BLaER1 treated with 17β-estradiol and CSF1 and Interleukin-3, amounts not matched to agents 10 nM and 100 nM (cell line): ENCODE measurements at regions not wholly inside any gene's neighbourhood (a gene's known extent, or its start where the extent isn't known, plus 50 kb on each side); places are given as distances from the start of the nearest gene placed in this dataset.
"Not testable (repeated sequence)": the region's sequence is repeated elsewhere in the genome, so short reads cannot be mapped to it uniquely, and the experiment has no call there.

ENCODE experiments used
- H3K27ac ChIP-seq, 11 experiments: shearing (Covaris generic); formaldehyde crosslinking; 2 replicates each; pipeline ENCODE4 v1.8.1; 2022
- H3K27me3 ChIP-seq, 11 experiments: shearing (Covaris generic); formaldehyde crosslinking; 2 replicates each; pipeline ENCODE4 v1.8.1; 2022
- H3K36me3 ChIP-seq, 11 experiments: shearing (Covaris generic); formaldehyde crosslinking; 2 replicates each; pipeline ENCODE4 v1.8.1; 2022
- H3K4me1 ChIP-seq, 10 experiments: shearing (Covaris generic); formaldehyde crosslinking; 2 replicates each; pipeline ENCODE4 v1.8.1; 2022
- H3K4me2 ChIP-seq, 11 experiments: shearing (Covaris generic); formaldehyde crosslinking; 2 replicates each; pipeline ENCODE4 v1.8.1; 2022
- H3K4me3 ChIP-seq, 10 experiments: shearing (Covaris generic); formaldehyde crosslinking; 2 replicates each; pipeline ENCODE4 v1.8.1; 2022
- H3K9ac ChIP-seq, 11 experiments: shearing (Covaris generic); formaldehyde crosslinking; 2 replicates each; pipeline ENCODE4 v1.8.1; 2022
- H3K9me3 ChIP-seq, 11 experiments: shearing (Covaris generic); formaldehyde crosslinking; replicated peaks in 1 of 11; 2 replicates each; pipeline ENCODE4 v1.8.1; 2022
- H4K20me1 ChIP-seq, 11 experiments: shearing (Covaris generic); formaldehyde crosslinking; 2 replicates each; pipeline ENCODE4 v1.8.1; 2022
- Cebpa-rat ChIP-seq, 11 experiments: shearing (Covaris generic); IDR thresholded peaks; 2 replicates each; pipeline ENCODE4 v1.8.1; 2022

GRCh38 chr15:35179739-35180138, 94.6 kb upstream of the NANOGP8 start:
- no peak for TF ChIP-seq Cebpa-rat (IDR thresholded peaks at IDR 0.05)
- Histone ChIP-seq H3K36me3 (no peaks in the 10 kb centered on the region), H3K27ac (no peak overlapping the region), H3K27me3 (no peaks in the 10 kb centered on the region), H3K4me3 (no peak overlapping the region), H3K9ac (no peak overlapping the region), H3K4me2 (no peak overlapping the region), H4K20me1 (no peaks in the 10 kb centered on the region), H3K9me3 (no peaks in the 10 kb centered on the region), H3K4me1 (no peaks in the 10 kb centered on the region)

GRCh38 chr15:35178186-35178585, 93.1 kb upstream of the NANOGP8 start:
- not testable (repeated sequence) for H3K9ac ChIP-seq, H4K20me1 ChIP-seq, H3K4me1 ChIP-seq, H3K9me3 ChIP-seq, H3K4me3 ChIP-seq, H3K4me2 ChIP-seq, H3K27ac ChIP-seq, H3K27me3 ChIP-seq, H3K36me3 ChIP-seq

- Histone ChIP-seq H3K27me3 (no peaks in the 10 kb centered on the region), H3K4me2 (no peak overlapping the region), H4K20me1 (no peaks in the 10 kb centered on the region), H3K27ac (no peak overlapping the region), H3K4me1 (no peaks in the 10 kb centered on the region), H3K36me3 (no peaks in the 10 kb centered on the region), H3K9ac (no peak overlapping the region), H3K9me3 (no peaks in the 10 kb centered on the region), H3K4me3 (no peak overlapping the region)
- TF ChIP-seq Cebpa-rat (IDR thresholded peaks at IDR 0.05), result no peak
Measured at GRCh38 chr15:35174948-35175347, 89.9 kb upstream of the NANOGP8 start.

GRCh38 chr15:35173444-35174118, 88.5 kb upstream of the NANOGP8 start:
- Histone ChIP-seq H3K36me3 (no peaks in the 10 kb centered on the region), H3K4me3 (no peak overlapping the region), H3K9me3 (no peaks in the 10 kb centered on the region), H3K9ac (no peak overlapping the region), H3K4me1 (peaks cover 0 to 2% (median 0%) of the 10 kb centered on the region in 10 experiments; a peak in 4 of 20 replicates), H4K20me1 (no peaks in the 10 kb centered on the region), H3K4me2 (no peak overlapping the region), H3K27me3 (no peaks in the 10 kb centered on the region), H3K27ac (no peak overlapping the region)
- no peak for TF ChIP-seq Cebpa-rat (IDR thresholded peaks at IDR 0.05)

GRCh38 chr15:35170207-35170606, 85.1 kb upstream of the NANOGP8 start:
- no peak for TF ChIP-seq Cebpa-rat (IDR thresholded peaks at IDR 0.05)
- Histone ChIP-seq H3K9ac (no peak overlapping the region), H3K4me3 (no peak overlapping the region), H3K4me1 (peaks cover 0 to 7% (median 0%) of the 10 kb centered on the region in 10 experiments; a peak in 4 of 20 replicates), H3K27ac (no peak overlapping the region), H4K20me1 (no peaks in the 10 kb centered on the region), H3K4me2 (no peak overlapping the region), H3K9me3 (no peaks in the 10 kb centered on the region), H3K27me3 (no peaks in the 10 kb centered on the region), H3K36me3 (no peaks in the 10 kb centered on the region)

GRCh38 chr15:35168464-35168863, 83.4 kb upstream of the NANOGP8 start:
- Histone ChIP-seq H3K4me1 (peaks cover 0 to 7% (median 0%) of the 10 kb centered on the region in 10 experiments; a peak in 4 of 20 replicates), H3K27me3 (no peaks in the 10 kb centered on the region), H3K36me3 (no peaks in the 10 kb centered on the region), H3K27ac (no peak overlapping the region), H3K9me3 (no peaks in the 10 kb centered on the region), H3K4me2 (peak overlapping the region in 1 of 11 experiments; percentile 9; a peak in 1 of 22 replicates), H3K4me3 (no peak overlapping the region), H4K20me1 (no peaks in the 10 kb centered on the region), H3K9ac (no peak overlapping the region)
- TF ChIP-seq Cebpa-rat (IDR thresholded peaks at IDR 0.05), result no peak

- Histone ChIP-seq H3K4me1 (peaks cover 0 to 7% (median 0%) of the 10 kb centered on the region in 10 experiments; a peak in 4 of 20 replicates), H3K27me3 (no peaks in the 10 kb centered on the region), H3K4me3 (no peak overlapping the region), H3K36me3 (no peaks in the 10 kb centered on the region), H4K20me1 (no peaks in the 10 kb centered on the region), H3K4me2 (no peak overlapping the region), H3K9ac (no peak overlapping the region), H3K27ac (no peak overlapping the region), H3K9me3 (no peaks in the 10 kb centered on the region)
- no peak for TF ChIP-seq Cebpa-rat (IDR thresholded peaks at IDR 0.05)
Measured at GRCh38 chr15:35167675-35168074, 82.6 kb upstream of the NANOGP8 start.

GRCh38 chr15:35166730-35167359, 81.8 kb upstream of the NANOGP8 start:
- H3K9ac ChIP-seq, result no peak overlapping the region
- H3K27me3 ChIP-seq, result no peaks in the 10 kb centered on the region
- no peaks in the 10 kb centered on the region for H4K20me1 ChIP-seq
- no peak overlapping the region for H3K4me3 ChIP-seq
- peaks cover 0 to 7% (median 0%) of the 10 kb centered on the region in 10 experiments; a peak in 4 of 20 replicates for H3K4me1 ChIP-seq
- H3K36me3 ChIP-seq, result no peaks in the 10 kb centered on the region
- no peak overlapping the region for H3K27ac ChIP-seq
- TF ChIP-seq Cebpa-rat (IDR thresholded peaks at IDR 0.05), result no peak
- no peak overlapping the region for H3K4me2 ChIP-seq
- H3K9me3 ChIP-seq, result no peaks in the 10 kb centered on the region

GRCh38 chr15:35161694-35162093, 76.6 kb upstream of the NANOGP8 start:
- TF ChIP-seq Cebpa-rat (IDR thresholded peaks at IDR 0.05), result no peak
- Histone ChIP-seq H3K4me2 (no peak overlapping the region), H3K36me3 (no peaks in the 10 kb centered on the region), H3K4me1 (no peaks in the 10 kb centered on the region), H3K9ac (no peak overlapping the region), H3K27me3 (no peaks in the 10 kb centered on the region), H3K27ac (no peak overlapping the region), H3K9me3 (no peaks in the 10 kb centered on the region), H3K4me3 (no peak overlapping the region), H4K20me1 (no peaks in the 10 kb centered on the region)

- Histone ChIP-seq H3K4me3 (no peak overlapping the region), H4K20me1 (no peaks in the 10 kb centered on the region; a peak in 1 of 22 replicates), H3K27ac (no peak overlapping the region), H3K27me3 (no peaks in the 10 kb centered on the region), H3K9ac (no peak overlapping the region), H3K36me3 (no peaks in the 10 kb centered on the region), H3K4me1 (no peaks in the 10 kb centered on the region), H3K9me3 (no peaks in the 10 kb centered on the region), H3K4me2 (no peak overlapping the region)
- no peak for TF ChIP-seq Cebpa-rat (IDR thresholded peaks at IDR 0.05)
Measured at GRCh38 chr15:35159170-35159569, 74.1 kb upstream of the NANOGP8 start.
